ENCODE measurements at regions not wholly inside any gene's neighbourhood (a gene's known extent, or its start where the extent isn't known, plus 50 kb on each side); places are given as distances from the start of the nearest gene placed in this dataset.
"Not testable (repeated sequence)": the region's sequence is repeated elsewhere in the genome, so short reads cannot be mapped to it uniquely, and the experiment has no call there.

GRCh38 chr15:35243758-35244157 is 158.7 kb upstream of the NANOGP8 start (continued):
- TF ChIP-seq CTCF (conservative IDR thresholded peaks at IDR 0.05; ENCODE audit: low read depth in 2 of 2) (no peak), EZH2 (IDR thresholded peaks at IDR 0.05; ENCODE audit: low read depth, unreplicated experiment) (no peak)

DNA sequence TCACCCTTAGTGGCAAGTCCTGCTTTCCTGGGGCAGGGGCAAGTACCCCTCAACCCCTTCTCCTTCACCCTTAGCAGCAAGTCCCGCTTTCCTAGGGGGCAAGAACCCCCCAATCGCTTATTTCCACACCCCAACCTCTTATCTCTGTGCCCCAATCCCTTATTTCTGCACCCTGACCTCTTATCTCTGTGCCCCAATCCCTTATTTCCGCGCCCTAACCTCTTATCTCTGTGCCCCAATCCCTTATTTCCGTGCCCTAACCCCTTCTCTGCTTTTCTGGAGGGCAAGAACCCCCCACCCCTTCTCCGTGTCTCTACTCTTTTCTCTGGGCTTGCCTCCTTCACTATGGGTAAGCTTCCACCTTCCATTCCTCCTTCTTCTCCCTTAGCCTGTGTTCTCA is 154.6 kb upstream of the NANOGP8 start:
- Mint-ChIP-seq H3K9me3 (peaks cover 34% of the 10 kb centered on the region), H3K36me3 (ENCODE audit: low read depth) (peaks cover 32% of the 10 kb centered on the region)
- H3K27ac ChIP-seq (ENCODE audit: low read depth); H3F3A ChIP-seq (replicated peaks; ENCODE audit: low read depth); ATAC-seq; H3K36me3 ChIP-seq (ENCODE audit: insufficient read depth); H3K4me3 Mint-ChIP-seq; H3K4me1 Mint-ChIP-seq; H3K4me3 ChIP-seq; DNase-seq (ENCODE audit: low spot score); H2AFZ ChIP-seq; H4K20me1 ChIP-seq (replicated peaks; ENCODE audit: insufficient read depth); H3K4me2 ChIP-seq; H3K27me3 Mint-ChIP-seq (ENCODE audit: insufficient read depth, low read depth, poor library complexity); H3K79me2 ChIP-seq (replicated peaks; ENCODE audit: insufficient read depth); H3K9me2 ChIP-seq (ENCODE audit: insufficient read depth); H3K27me3 ChIP-seq (ENCODE audit: insufficient read depth); H3K27ac Mint-ChIP-seq: not testable (repeated sequence)
- peaks cover 11% of the 10 kb centered on the region; the same call in 1 of the 2 replicates for H3K4me1 ChIP-seq (ENCODE audit: insufficient read depth)

DNA sequence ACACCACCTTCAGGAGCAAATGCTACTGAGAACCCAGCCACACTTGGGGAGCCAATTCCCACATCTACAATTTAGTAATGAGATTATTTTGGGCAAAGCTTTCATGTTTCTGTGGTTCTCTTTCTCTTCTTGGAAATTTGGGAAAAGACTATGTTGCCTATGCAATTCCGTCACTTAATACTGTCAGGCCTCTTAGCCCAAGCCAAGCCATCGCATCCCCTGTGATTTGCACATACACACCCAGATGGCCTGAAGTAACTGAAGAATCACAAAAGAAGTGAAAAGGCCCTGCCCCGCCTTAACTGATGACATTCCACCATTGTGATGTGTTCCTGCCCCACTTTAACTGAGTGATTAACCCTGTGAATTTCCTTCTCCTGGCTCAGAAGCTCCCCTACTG is 153.4 kb upstream of the NANOGP8 start:
- not testable (repeated sequence) for H2AFZ ChIP-seq; H3K9me2 ChIP-seq (ENCODE audit: insufficient read depth); H3K79me2 ChIP-seq (replicated peaks; ENCODE audit: insufficient read depth); H3K4me1 Mint-ChIP-seq; H3K27me3 Mint-ChIP-seq (ENCODE audit: insufficient read depth, low read depth, poor library complexity); H3K4me1 ChIP-seq (ENCODE audit: insufficient read depth); H3K36me3 ChIP-seq (ENCODE audit: insufficient read depth); H3K4me3 Mint-ChIP-seq; DNase-seq (ENCODE audit: low spot score); H3F3A ChIP-seq (replicated peaks; ENCODE audit: low read depth); H3K27ac Mint-ChIP-seq; H3K4me2 ChIP-seq; H3K27ac ChIP-seq (ENCODE audit: low read depth); ATAC-seq; H4K20me1 ChIP-seq (replicated peaks; ENCODE audit: insufficient read depth); H3K4me3 ChIP-seq; H3K27me3 ChIP-seq (ENCODE audit: insufficient read depth)
- H3K36me3 Mint-ChIP-seq (ENCODE audit: low read depth) = peaks cover 32% of the 10 kb centered on the region
- peaks cover 34% of the 10 kb centered on the region for H3K9me3 Mint-ChIP-seq

DNA sequence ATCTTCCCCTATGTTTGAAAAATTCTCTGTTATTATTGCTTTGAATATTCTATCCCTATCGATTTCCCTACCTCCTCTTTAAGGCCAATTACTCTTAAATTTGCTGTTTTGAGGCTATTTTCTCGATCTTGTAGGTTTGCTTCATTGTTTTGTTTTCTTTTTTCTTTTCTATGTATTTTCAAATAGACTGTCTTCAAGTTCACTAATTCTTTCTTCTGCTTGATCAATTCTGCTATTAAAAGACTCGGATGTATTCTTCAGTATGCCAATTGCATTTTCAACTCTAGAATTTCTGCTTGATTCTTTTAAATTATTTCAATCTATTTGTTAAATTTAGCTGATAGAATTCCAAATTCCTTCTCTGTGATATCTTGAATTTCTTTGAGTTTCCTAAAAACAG is 144.0 kb upstream of the NANOGP8 start:
- no peak for ATAC-seq
- no peaks in the 10 kb centered on the region for H3K27me3 ChIP-seq (ENCODE audit: insufficient read depth)
- peaks cover 3% of the 10 kb centered on the region for H3K27me3 Mint-ChIP-seq (ENCODE audit: insufficient read depth, low read depth, poor library complexity)
- no peaks in the 10 kb centered on the region for H3K4me1 ChIP-seq (ENCODE audit: insufficient read depth)
- no peak overlapping the region for H2AFZ ChIP-seq
- no peaks in the 10 kb centered on the region for H3K9me2 ChIP-seq (ENCODE audit: insufficient read depth)
- H3K27ac Mint-ChIP-seq = no peak overlapping the region
- H3K79me2 ChIP-seq (replicated peaks; ENCODE audit: insufficient read depth) = no peaks in the 10 kb centered on the region
- peaks cover 25% of the 10 kb centered on the region for H3K9me3 Mint-ChIP-seq
- no peak overlapping the region for H3K4me3 ChIP-seq
- no peak overlapping the region for H3K27ac ChIP-seq (ENCODE audit: low read depth)
- no peaks in the 10 kb centered on the region for H3F3A ChIP-seq (replicated peaks; ENCODE audit: low read depth)
- no peaks in the 10 kb centered on the region for H3K4me1 Mint-ChIP-seq
- H3K4me2 ChIP-seq = no peak overlapping the region
- no peaks in the 10 kb centered on the region for H4K20me1 ChIP-seq (replicated peaks; ENCODE audit: insufficient read depth)
- H3K4me3 Mint-ChIP-seq = no peak overlapping the region
- peaks cover 28% of the 10 kb centered on the region for H3K36me3 Mint-ChIP-seq (ENCODE audit: low read depth)
- DNase-seq (ENCODE audit: low spot score) = no peak
- no peaks in the 10 kb centered on the region for H3K36me3 ChIP-seq (ENCODE audit: insufficient read depth)
- TF ChIP-seq NANOG (IDR thresholded peaks at IDR 0.05; ENCODE audit: borderline replicate concordance) (no peak), POLR2AphosphoS5 (IDR thresholded peaks at IDR 0.05; ENCODE audit: low read depth) (no peak), EZH2phosphoT487 (IDR thresholded peaks at IDR 0.05; ENCODE audit: unreplicated experiment) (no peak), JUNB (IDR thresholded peaks at IDR 0.05; ENCODE audit: unreplicated experiment) (no peak), STAT1 (IDR thresholded peaks at IDR 0.05; ENCODE audit: unreplicated experiment) (no peak), CREB1 (CRISPR knock-in tag; IDR thresholded peaks at IDR 0.05; ENCODE audit: low read depth) (no peak), CTCF (conservative IDR thresholded peaks at IDR 0.05; ENCODE audit: low read depth in 2 of 2) (no peak)
- TF ChIP-seq, protein P1, sequence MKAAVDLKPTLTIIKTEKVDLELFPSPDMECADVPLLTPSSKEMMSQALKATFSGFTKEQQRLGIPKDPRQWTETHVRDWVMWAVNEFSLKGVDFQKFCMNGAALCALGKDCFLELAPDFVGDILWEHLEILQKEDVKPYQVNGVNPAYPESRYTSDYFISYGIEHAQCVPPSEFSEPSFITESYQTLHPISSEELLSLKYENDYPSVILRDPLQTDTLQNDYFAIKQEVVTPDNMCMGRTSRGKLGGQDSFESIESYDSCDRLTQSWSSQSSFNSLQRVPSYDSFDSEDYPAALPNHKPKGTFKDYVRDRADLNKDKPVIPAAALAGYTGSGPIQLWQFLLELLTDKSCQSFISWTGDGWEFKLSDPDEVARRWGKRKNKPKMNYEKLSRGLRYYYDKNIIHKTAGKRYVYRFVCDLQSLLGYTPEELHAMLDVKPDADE (IDR thresholded peaks at IDR 0.05) = no peak
